ENCODE measurements at regions not wholly inside any gene's neighbourhood (a gene's known extent, or its start where the extent isn't known, plus 50 kb on each side); places are given as distances from the start of the nearest gene placed in this dataset.

GRCh38 chr3:86673991-86674390, 317.0 kb downstream of the VGLL3 start:
- no peak for TF ChIP-seq CTCF (IDR thresholded peaks at IDR 0.05)
- no peak for TF ChIP-seq POLR2A (IDR thresholded peaks at IDR 0.05)
- no peak for TF ChIP-seq EP300 (IDR thresholded peaks at IDR 0.05)
